ENCODE measurements at regions not wholly inside any gene's neighbourhood (a gene's known extent, or its start where the extent isn't known, plus 50 kb on each side); places are given as distances from the start of the nearest gene placed in this dataset.

DNA sequence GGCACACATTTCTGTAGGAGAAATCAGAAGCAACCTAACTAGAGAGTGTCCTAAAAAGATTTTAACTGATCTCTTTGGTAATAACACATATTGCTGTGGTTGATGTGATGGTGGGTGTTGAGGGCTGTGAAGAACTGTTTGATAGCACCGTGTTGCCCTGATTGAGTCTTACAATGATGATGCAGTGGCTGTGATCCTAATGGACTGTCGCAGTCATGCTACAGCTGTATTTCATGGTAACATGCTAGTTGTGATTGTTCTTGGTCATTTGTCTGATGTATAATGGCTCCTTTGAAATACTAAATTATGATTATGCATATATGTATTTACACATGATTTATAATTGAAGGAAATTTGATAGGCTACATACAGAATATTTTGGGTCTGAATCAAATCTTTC lies 82.5 kb upstream of the MMADHC start:
- TF ChIP-seq, protein P1, sequence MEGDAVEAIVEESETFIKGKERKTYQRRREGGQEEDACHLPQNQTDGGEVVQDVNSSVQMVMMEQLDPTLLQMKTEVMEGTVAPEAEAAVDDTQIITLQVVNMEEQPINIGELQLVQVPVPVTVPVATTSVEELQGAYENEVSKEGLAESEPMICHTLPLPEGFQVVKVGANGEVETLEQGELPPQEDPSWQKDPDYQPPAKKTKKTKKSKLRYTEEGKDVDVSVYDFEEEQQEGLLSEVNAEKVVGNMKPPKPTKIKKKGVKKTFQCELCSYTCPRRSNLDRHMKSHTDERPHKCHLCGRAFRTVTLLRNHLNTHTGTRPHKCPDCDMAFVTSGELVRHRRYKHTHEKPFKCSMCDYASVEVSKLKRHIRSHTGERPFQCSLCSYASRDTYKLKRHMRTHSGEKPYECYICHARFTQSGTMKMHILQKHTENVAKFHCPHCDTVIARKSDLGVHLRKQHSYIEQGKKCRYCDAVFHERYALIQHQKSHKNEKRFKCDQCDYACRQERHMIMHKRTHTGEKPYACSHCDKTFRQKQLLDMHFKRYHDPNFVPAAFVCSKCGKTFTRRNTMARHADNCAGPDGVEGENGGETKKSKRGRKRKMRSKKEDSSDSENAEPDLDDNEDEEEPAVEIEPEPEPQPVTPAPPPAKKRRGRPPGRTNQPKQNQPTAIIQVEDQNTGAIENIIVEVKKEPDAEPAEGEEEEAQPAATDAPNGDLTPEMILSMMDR (conservative IDR thresholded peaks at IDR 0.05) = no peak
- no peak for TF ChIP-seq ZFX (IDR thresholded peaks at IDR 0.05)

Measured in C4-2B (cell line).